ENCODE measurements at regions not wholly inside any gene's neighbourhood (a gene's known extent, or its start where the extent isn't known, plus 50 kb on each side); places are given as distances from the start of the nearest gene placed in this dataset.
"Not testable (repeated sequence)": the region's sequence is repeated elsewhere in the genome, so short reads cannot be mapped to it uniquely, and the experiment has no call there.

GRCh38 chr3:166731701-166732100, 648.4 kb downstream of the ZBBX start:
- DNase-seq (ENCODE audit: low spot score) = no peak
- intact Hi-C loops (cut with DNase I) = no loop called here

GRCh38 chr3:166721466-166721865, 658.6 kb downstream of the ZBBX start:
- no peak for DNase-seq (ENCODE audit: low spot score)
- intact Hi-C loops (cut with DNase I) = no loop called here

- intact Hi-C loops (cut with DNase I) = no loop called here
- DNase-seq (ENCODE audit: low spot score) = no peak
These were observed 665.9 kb downstream of the ZBBX start for GRCh38 chr3:166714206-166714605.

- intact Hi-C loops (cut with DNase I) = no loop called here
- no peak for DNase-seq (ENCODE audit: low spot score)
These were observed 666.3 kb downstream of the ZBBX start for GRCh38 chr3:166713787-166714186.

- intact Hi-C loops (cut with DNase I) = no loop called here
- no peak for DNase-seq (ENCODE audit: low spot score)
These were observed 674.0 kb downstream of the ZBBX start for GRCh38 chr3:166706094-166706493.

- intact Hi-C loops (cut with DNase I) = no loop called here
These were observed 682.6 kb downstream of the ZBBX start for GRCh38 chr3:166697495-166697894.

GRCh38 chr3:166696103-166696502, 684.0 kb downstream of the ZBBX start:
- intact Hi-C loops (cut with DNase I) = no loop called here

More at GRCh38 chr3:166697495-166697894, 682.6 kb downstream of the ZBBX start:
- DNase-seq (ENCODE audit: low spot score) = no peak

GRCh38 chr3:166688665-166689064, 691.4 kb downstream of the ZBBX start:
- DNase-seq (ENCODE audit: low spot score) = no peak
- intact Hi-C loops (cut with DNase I) = no loop called here

More at GRCh38 chr3:166696103-166696502, 684.0 kb downstream of the ZBBX start:
- no peak for DNase-seq (ENCODE audit: low spot score)

- intact Hi-C loops (cut with DNase I) = no loop called here
- DNase-seq (ENCODE audit: low spot score) = no peak
These were observed 694.9 kb downstream of the ZBBX start for GRCh38 chr3:166685246-166685645.

GRCh38 chr3:166684077-166684476, 696.0 kb downstream of the ZBBX start:
- DNase-seq (ENCODE audit: low spot score); intact Hi-C loops (cut with DNase I): not testable (repeated sequence)

GRCh38 chr3:166669781-166670180, 710.3 kb downstream of the ZBBX start:
- DNase-seq (ENCODE audit: low spot score) = no peak

GRCh38 chr3:166663194-166663593, 716.9 kb downstream of the ZBBX start:
- DNase-seq (ENCODE audit: low spot score) = no peak
- intact Hi-C loops (cut with DNase I) = no loop called here

More at GRCh38 chr3:166669781-166670180, 710.3 kb downstream of the ZBBX start:
- intact Hi-C loops (cut with DNase I) = no loop called here

- no peak for DNase-seq (ENCODE audit: low spot score)
- intact Hi-C loops (cut with DNase I) = no loop called here
These were observed 718.5 kb downstream of the ZBBX start for GRCh38 chr3:166661621-166662020.

GRCh38 chr3:166660962-166661361, 719.1 kb downstream of the ZBBX start:
- DNase-seq (ENCODE audit: low spot score) = no peak
- intact Hi-C loops (cut with DNase I) = no loop called here

GRCh38 chr3:166637984-166638530, 742.0 kb downstream of the ZBBX start:
- intact Hi-C loops (cut with DNase I) = no loop called here

GRCh38 chr3:166634091-166634746, 745.9 kb downstream of the ZBBX start:
- intact Hi-C loops (cut with DNase I) = no loop called here
- DNase-seq (ENCODE audit: low spot score) = no peak

More at GRCh38 chr3:166637984-166638530, 742.0 kb downstream of the ZBBX start:
- DNase-seq (ENCODE audit: low spot score) = no peak

- intact Hi-C loops (cut with DNase I) = no loop called here
- no peak for DNase-seq (ENCODE audit: low spot score)
These were observed 749.9 kb downstream of the ZBBX start for GRCh38 chr3:166630190-166630589.

GRCh38 chr3:166613365-166613764, 766.7 kb downstream of the ZBBX start:
- intact Hi-C loops (cut with DNase I) = no loop called here

GRCh38 chr3:166612761-166613160, 767.3 kb downstream of the ZBBX start:
- DNase-seq (ENCODE audit: low spot score); intact Hi-C loops (cut with DNase I): not testable (repeated sequence)

More at GRCh38 chr3:166613365-166613764, 766.7 kb downstream of the ZBBX start:
- DNase-seq (ENCODE audit: low spot score) = no peak

GRCh38 chr3:166607933-166608521, 770.8 kb upstream of the BCHE start:
- DNase-seq (ENCODE audit: low spot score) = no peak
- intact Hi-C loops (cut with DNase I) = no loop called here

GRCh38 chr3:166606988-166607387, 769.8 kb upstream of the BCHE start:
- intact Hi-C loops (cut with DNase I) = no loop called here

More at GRCh38 chr3:166606988-166607387, 769.8 kb upstream of the BCHE start:
- no peak for DNase-seq (ENCODE audit: low spot score)
